ENCODE measurements at regions not wholly inside any gene's neighbourhood (a gene's known extent, or its start where the extent isn't known, plus 50 kb on each side); places are given as distances from the start of the nearest gene placed in this dataset.
A peak's percentile ranks its signal among the peaks of the same experiment; 100 is the strongest.
"Not testable (repeated sequence)": the region's sequence is repeated elsewhere in the genome, so short reads cannot be mapped to it uniquely, and the experiment has no call there.

- CTCF ChIA-PET; H3K9me3 Mint-ChIP-seq; H3K27ac Mint-ChIP-seq; H3K4me1 Mint-ChIP-seq; POLR2A ChIA-PET; H3K36me3 Mint-ChIP-seq (ENCODE audit: low read depth); H3K4me3 Mint-ChIP-seq; H3K27me3 Mint-ChIP-seq; DNase-seq: not testable (repeated sequence)
Measured at GRCh38 chr4:3935406-3935805, 169.2 kb downstream of the ADRA2C start.

DNA sequence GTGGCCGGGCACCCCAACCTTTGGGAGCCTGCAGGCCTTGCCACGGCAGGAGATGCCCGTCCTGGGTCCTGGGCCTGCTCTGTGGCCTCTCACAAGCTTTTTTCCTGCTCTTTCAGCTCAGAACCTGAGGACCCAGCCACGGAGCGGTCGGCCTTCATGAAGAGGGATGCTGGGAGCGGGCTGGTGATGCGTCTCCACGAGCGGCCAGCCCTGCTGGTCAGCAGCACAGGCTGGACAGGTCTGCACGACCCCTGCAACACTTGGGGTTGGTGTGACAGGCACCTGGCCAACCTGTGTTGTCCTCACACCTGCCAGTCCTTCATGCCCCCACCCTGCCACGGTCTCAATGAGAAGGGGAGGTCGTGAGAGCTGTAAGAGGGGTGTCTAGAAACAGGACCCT, 170.0 kb downstream of the ADRA2C start:
- no peaks in the 10 kb centered on the region for H3K27me3 Mint-ChIP-seq
- POLR2A ChIA-PET = no interaction called here
- H3K4me3 Mint-ChIP-seq = no peak overlapping the region
- DNase-seq = no peak
- H3K36me3 Mint-ChIP-seq (ENCODE audit: low read depth) = no peaks in the 10 kb centered on the region
- no peaks in the 10 kb centered on the region for H3K9me3 Mint-ChIP-seq
- CTCF ChIA-PET = no interaction called here
- H3K27ac Mint-ChIP-seq = no peak overlapping the region
- peaks cover 8% of the 10 kb centered on the region for H3K4me1 Mint-ChIP-seq

GRCh38 chr4:3937849-3938562, 171.8 kb downstream of the ADRA2C start:
- POLR2A ChIA-PET; DNase-seq; CTCF ChIA-PET; H3K4me1 Mint-ChIP-seq; H3K9me3 Mint-ChIP-seq; H3K4me3 Mint-ChIP-seq; H3K27me3 Mint-ChIP-seq; H3K36me3 Mint-ChIP-seq (ENCODE audit: low read depth): not testable (repeated sequence)
- H3K27ac Mint-ChIP-seq = peak overlapping the region; percentile 41

- H3K36me3 Mint-ChIP-seq (ENCODE audit: low read depth); H3K27me3 Mint-ChIP-seq; DNase-seq; CTCF ChIA-PET; H3K4me1 Mint-ChIP-seq; POLR2A ChIA-PET; H3K27ac Mint-ChIP-seq; H3K9me3 Mint-ChIP-seq; H3K4me3 Mint-ChIP-seq: not testable (repeated sequence)
Measured at GRCh38 chr4:3938676-3939075, 172.5 kb downstream of the ADRA2C start.

- H3K4me1 Mint-ChIP-seq; POLR2A ChIA-PET; H3K36me3 Mint-ChIP-seq (ENCODE audit: low read depth); H3K4me3 Mint-ChIP-seq; H3K27me3 Mint-ChIP-seq; H3K27ac Mint-ChIP-seq; H3K9me3 Mint-ChIP-seq; CTCF ChIA-PET; DNase-seq: not testable (repeated sequence)
Measured at GRCh38 chr4:3939954-3940591, 173.9 kb downstream of the ADRA2C start.

GRCh38 chr4:3941735-3942522, 175.7 kb downstream of the ADRA2C start:
- CTCF ChIA-PET; H3K36me3 Mint-ChIP-seq (ENCODE audit: low read depth); H3K4me3 Mint-ChIP-seq; H3K27me3 Mint-ChIP-seq; H3K9me3 Mint-ChIP-seq; H3K4me1 Mint-ChIP-seq; H3K27ac Mint-ChIP-seq; DNase-seq; POLR2A ChIA-PET: not testable (repeated sequence)

DNA sequence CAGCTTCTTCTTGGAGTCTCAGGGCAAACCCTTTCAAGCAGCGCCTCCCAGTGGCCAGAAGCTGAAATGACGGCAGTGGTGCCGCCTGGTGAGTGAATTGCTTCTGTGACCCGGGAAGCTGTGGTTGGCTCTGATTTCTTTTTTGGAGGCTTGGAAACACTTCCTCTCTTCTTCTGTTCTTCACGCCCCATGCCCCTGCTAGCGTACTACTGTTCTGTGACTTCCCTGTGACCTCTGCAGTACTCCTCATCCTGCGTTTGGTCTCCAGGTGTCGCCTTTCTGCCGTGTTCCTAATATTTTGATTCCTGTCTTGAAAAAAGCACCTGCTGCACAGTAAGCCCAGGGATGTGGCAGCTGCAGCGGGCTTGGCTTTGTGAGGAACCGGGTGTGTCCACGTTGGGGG, 176.4 kb downstream of the ADRA2C start:
- H3K9me3 Mint-ChIP-seq; H3K4me1 Mint-ChIP-seq; H3K4me3 Mint-ChIP-seq; H3K27ac Mint-ChIP-seq; H3K36me3 Mint-ChIP-seq (ENCODE audit: low read depth); POLR2A ChIA-PET; CTCF ChIA-PET; H3K27me3 Mint-ChIP-seq: not testable (repeated sequence)
- DNase-seq = peak; percentile 65

GRCh38 chr4:3943051-3943450, 176.9 kb downstream of the ADRA2C start:
- H3K4me1 Mint-ChIP-seq; H3K36me3 Mint-ChIP-seq (ENCODE audit: low read depth); H3K9me3 Mint-ChIP-seq; POLR2A ChIA-PET; DNase-seq; H3K27ac Mint-ChIP-seq; CTCF ChIA-PET; H3K27me3 Mint-ChIP-seq; H3K4me3 Mint-ChIP-seq: not testable (repeated sequence)

GRCh38 chr4:3945511-3946290, 179.5 kb downstream of the ADRA2C start:
- no peak overlapping the region for H3K27ac Mint-ChIP-seq
- peaks cover 2% of the 10 kb centered on the region for H3K27me3 Mint-ChIP-seq
- H3K36me3 Mint-ChIP-seq (ENCODE audit: low read depth) = no peaks in the 10 kb centered on the region
- no peak for DNase-seq
- H3K9me3 Mint-ChIP-seq = no peaks in the 10 kb centered on the region
- ChIA-PET POLR2A (no interaction called here), CTCF (no interaction called here)
- no peaks in the 10 kb centered on the region for H3K4me1 Mint-ChIP-seq
- H3K4me3 Mint-ChIP-seq = no peak overlapping the region

- CTCF ChIA-PET; H3K36me3 Mint-ChIP-seq (ENCODE audit: low read depth); H3K27me3 Mint-ChIP-seq; DNase-seq; H3K4me3 Mint-ChIP-seq; H3K27ac Mint-ChIP-seq; H3K4me1 Mint-ChIP-seq; POLR2A ChIA-PET; H3K9me3 Mint-ChIP-seq: not testable (repeated sequence)
Measured at GRCh38 chr4:3946553-3946952, 180.4 kb downstream of the ADRA2C start.

DNA sequence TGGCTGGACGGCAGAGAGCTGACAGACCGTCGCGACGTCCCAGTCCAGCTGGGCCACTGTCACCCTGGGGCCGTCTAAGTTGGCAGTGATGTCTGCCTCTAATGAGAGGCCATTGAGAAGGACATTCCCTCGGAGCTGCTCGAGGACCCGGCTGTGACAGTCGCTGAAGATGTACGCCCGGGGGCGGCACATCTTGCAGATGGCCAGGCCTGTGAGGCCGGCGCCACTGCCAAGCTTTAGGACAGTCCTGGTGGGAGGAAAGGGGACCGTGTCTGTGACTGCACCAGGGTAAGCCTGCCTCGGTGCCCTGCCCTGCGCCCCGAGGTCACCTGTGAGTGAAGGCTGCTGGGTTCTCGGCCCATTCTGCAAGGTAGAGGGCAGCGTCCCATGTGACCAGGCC, 181.6 kb downstream of the ADRA2C start:
- H3K27ac Mint-ChIP-seq; H3K27me3 Mint-ChIP-seq; H3K4me3 Mint-ChIP-seq; POLR2A ChIA-PET; H3K4me1 Mint-ChIP-seq; H3K36me3 Mint-ChIP-seq (ENCODE audit: low read depth); DNase-seq; CTCF ChIA-PET; H3K9me3 Mint-ChIP-seq: not testable (repeated sequence)

DNA sequence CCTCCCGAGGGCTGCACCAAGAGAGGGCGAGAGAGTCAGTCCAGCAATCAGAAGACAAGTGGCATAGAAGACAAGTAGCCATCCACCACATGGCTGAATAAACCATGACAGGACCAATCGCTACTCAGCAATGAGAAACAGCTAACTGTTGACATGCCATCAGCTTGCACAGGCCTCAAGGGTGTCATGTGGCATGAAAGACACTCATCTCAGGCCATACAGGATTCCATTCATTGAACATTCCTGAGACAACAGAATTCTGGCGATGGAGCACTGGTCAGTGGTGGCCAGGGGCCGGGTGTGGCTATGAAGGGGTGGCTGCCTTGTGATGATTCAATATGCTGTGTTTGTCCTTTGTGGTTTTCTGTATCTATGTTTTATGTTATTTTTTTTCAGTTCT, 182.0 kb downstream of the ADRA2C start:
- POLR2A ChIA-PET; CTCF ChIA-PET; H3K4me1 Mint-ChIP-seq; H3K36me3 Mint-ChIP-seq (ENCODE audit: low read depth); H3K4me3 Mint-ChIP-seq; H3K27me3 Mint-ChIP-seq; H3K9me3 Mint-ChIP-seq; H3K27ac Mint-ChIP-seq; DNase-seq: not testable (repeated sequence)

DNA sequence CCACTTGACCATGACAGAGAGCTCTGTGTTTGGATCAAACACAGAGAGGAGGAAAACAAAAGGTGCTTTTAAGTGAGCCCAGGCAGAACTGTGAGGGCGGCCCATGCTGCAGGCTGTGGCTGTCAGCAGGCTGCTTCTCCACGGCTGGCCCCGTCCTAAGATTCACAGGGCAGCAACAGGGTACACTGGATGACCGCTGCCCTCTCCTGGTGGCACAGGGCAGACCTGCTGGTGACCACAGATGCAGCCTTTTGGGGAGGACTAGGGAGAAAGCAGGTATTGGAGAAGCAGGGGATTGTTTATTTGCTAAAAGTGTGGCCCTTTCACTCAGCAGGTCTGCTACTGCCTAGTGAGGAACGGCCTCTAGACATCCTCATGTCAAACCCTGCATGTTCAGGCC, 183.7 kb downstream of the ADRA2C start:
- CTCF ChIA-PET; H3K27me3 Mint-ChIP-seq; DNase-seq; H3K4me3 Mint-ChIP-seq; H3K36me3 Mint-ChIP-seq (ENCODE audit: low read depth); H3K9me3 Mint-ChIP-seq; POLR2A ChIA-PET: not testable (repeated sequence)
- Mint-ChIP-seq H3K4me1 (peaks cover 14% of the 10 kb centered on the region), H3K27ac (peak overlapping the region; percentile 43)
